ENCODE measurements at regions not wholly inside any gene's neighbourhood (a gene's known extent, or its start where the extent isn't known, plus 50 kb on each side); places are given as distances from the start of the nearest gene placed in this dataset.

- DNase-seq (ENCODE audit: low read depth in 4 of 4, low spot score in 1 of 4), result no peak
These were observed 388.1 kb upstream of the PRICKLE1 start for GRCh38 chr12:42977451-42978230.

DNA sequence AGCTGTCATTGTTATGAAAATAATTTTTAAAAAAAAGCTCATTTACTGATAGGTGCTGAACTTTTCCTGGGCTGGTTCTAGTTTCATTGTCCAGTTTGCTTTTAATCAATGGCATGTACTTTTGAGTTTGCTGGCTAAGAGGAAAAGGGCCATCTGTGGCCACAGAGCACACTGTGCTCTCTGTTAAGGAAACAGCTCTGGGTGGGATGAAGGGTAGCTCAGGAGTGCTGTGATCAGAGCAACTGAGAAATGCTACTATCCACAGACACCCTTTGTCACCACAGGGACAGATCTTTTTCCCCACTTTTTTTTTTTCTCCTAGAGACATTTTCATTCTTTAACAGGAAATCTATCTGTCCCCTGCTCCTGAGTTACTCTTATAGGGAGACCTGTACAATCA, 387.1 kb upstream of the PRICKLE1 start:
- no peak for DNase-seq (ENCODE audit: low read depth in 4 of 4, low spot score in 1 of 4)

DNA sequence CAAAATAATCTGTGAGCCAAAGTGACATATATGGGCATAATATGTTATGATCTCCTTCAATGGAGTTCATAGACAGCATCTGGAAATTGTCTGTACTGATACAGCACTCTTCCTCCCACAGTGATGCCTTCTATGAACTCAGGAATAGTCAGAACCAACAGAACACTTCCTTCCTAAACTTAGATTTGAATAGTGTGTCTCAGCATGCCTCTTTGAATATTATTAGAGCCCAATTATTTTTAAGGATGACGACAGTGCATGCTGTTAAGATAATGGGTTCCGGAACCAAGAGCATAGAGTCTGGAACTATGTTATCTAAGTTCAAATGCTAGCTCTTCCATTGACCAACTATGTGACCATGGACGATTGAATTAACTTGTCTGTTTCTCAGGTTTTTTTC, 386.6 kb upstream of the PRICKLE1 start:
- no peak for DNase-seq (ENCODE audit: low read depth in 4 of 4, low spot score in 1 of 4)

- DNase-seq (ENCODE audit: low read depth in 4 of 4, low spot score in 1 of 4), result no peak
These were observed 379.8 kb upstream of the PRICKLE1 start for GRCh38 chr12:42969355-42969754.

DNA sequence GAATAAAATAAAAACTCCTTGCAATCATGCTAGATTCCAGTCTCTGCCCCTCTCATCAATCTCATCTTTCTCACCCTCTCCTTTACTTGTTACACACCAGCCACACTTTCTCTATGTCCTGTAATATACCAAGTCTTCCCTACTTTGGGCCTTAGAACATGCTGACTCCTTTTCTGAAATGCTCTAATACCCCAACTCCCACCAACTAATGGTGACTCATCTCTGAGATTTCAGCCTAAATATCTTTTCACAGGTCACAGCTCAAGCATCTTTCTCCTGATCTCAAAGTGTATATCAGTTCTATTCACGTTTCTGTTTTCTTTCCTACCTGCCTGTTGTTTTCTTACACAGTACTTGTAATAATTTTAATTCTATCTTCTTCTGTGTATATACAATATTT, 378.9 kb upstream of the PRICKLE1 start:
- no peak for DNase-seq (ENCODE audit: low read depth in 4 of 4, low spot score in 1 of 4)

- DNase-seq (ENCODE audit: low read depth in 4 of 4, low spot score in 1 of 4), result no peak
These were observed 378.3 kb upstream of the PRICKLE1 start for GRCh38 chr12:42967850-42968249.

- no peak for DNase-seq (ENCODE audit: low read depth in 4 of 4, low spot score in 1 of 4)
These were observed 374.4 kb upstream of the PRICKLE1 start for GRCh38 chr12:42963988-42964387.

GRCh38 chr12:42962384-42962783, 372.8 kb upstream of the PRICKLE1 start:
- DNase-seq (ENCODE audit: low read depth in 4 of 4, low spot score in 1 of 4), result no peak

GRCh38 chr12:42961395-42961794, 371.8 kb upstream of the PRICKLE1 start:
- no peak for DNase-seq (ENCODE audit: low read depth in 4 of 4, low spot score in 1 of 4)

DNA sequence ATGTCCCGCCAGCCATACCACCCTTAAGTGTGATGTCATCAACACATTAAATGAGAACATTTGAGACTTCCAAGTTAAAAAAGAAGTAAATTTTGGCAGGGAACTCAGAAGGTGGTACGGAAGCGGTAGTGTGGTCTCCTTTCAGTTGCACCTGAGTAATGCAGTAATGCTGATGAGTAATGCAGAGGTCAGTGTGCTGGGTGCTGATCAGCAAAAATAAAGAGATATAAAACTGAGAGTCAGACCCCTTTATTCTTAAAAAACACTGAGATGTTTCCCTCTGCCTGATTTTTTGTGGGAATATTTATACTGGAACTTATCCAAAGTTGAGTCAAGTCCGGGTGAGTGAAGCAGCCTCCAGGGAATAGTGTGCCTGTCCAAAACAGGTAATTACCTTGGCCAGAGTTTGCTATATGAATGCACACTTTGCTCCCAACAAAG, 370.6 kb upstream of the PRICKLE1 start:
- DNase-seq (ENCODE audit: low read depth in 4 of 4, low spot score in 1 of 4), result no peak

DNA sequence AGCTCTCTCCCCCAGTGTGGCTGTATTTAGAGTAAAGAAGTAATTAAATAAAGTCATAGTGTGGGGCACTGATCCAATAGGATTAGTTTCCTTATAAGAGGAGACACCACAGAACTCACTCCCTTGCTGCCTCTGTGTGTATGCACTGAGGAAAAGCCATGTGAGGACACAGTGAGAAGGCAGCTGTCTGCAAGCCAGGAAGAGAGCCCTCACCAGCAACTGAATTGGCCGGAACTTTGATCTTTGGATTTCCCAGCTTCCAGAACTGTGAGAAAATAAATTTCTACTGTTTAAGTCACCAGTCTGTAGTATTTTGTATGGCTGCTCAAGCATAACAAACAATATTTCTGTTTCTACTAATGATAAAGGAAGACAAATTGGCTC, 368.7 kb upstream of the PRICKLE1 start:
- DNase-seq (ENCODE audit: low read depth in 4 of 4, low spot score in 1 of 4), result no peak

GRCh38 chr12:42957561-42958290, 368.2 kb upstream of the PRICKLE1 start:
- DNase-seq (ENCODE audit: low read depth in 4 of 4, low spot score in 1 of 4), result no peak

DNA sequence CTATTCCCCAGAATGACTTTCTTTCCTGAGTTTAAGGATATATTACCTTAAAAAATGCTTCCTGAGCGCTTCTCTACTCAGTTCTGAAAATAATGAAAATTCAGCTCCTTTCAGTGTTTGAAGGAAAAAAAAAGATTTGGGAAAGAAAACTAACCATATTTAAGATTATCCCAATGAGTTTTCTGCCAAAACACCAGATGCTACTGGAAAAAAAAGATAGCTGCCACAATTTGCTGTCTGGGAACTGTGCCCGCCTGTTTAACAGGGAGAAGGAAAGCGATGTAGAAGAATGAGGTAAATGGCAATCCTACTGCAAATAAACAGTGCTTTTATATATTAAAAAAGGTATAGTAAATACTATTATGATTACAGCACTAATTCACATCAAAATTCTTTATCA, 367.6 kb upstream of the PRICKLE1 start:
- DNase-seq (ENCODE audit: low read depth in 4 of 4, low spot score in 1 of 4), result no peak

GRCh38 chr12:42953021-42953420, 363.5 kb upstream of the PRICKLE1 start:
- no peak for DNase-seq (ENCODE audit: low read depth in 4 of 4, low spot score in 1 of 4)

DNA sequence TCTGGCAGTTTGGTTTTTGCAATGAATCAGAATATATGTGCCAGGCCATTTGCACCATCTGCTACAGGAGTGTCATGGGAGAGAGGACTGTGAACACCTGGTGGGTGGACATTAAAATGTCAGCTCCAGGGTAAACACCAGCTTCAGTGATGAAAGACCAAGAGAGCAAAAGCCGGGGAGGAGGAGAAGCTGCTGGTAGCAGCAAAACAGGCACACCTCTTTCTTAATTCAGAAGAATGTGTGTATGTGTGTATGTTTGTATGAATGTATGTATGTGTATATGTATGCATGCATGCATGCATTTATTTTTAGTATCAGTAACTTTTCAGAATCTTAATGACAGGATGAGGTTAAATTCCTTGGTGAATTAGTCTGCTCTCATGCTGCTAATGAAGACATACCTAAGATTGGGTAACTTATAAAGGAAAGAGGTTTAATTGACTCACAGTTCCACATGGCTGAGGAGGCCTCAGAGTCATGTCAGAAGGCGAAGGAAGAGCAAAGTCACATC, 357.4 kb upstream of the PRICKLE1 start:
- DNase-seq (ENCODE audit: low read depth in 4 of 4, low spot score in 1 of 4), result no peak

- DNase-seq (ENCODE audit: low read depth in 4 of 4, low spot score in 1 of 4), result no peak
These were observed 356.4 kb upstream of the PRICKLE1 start for GRCh38 chr12:42945927-42946326.

DNA sequence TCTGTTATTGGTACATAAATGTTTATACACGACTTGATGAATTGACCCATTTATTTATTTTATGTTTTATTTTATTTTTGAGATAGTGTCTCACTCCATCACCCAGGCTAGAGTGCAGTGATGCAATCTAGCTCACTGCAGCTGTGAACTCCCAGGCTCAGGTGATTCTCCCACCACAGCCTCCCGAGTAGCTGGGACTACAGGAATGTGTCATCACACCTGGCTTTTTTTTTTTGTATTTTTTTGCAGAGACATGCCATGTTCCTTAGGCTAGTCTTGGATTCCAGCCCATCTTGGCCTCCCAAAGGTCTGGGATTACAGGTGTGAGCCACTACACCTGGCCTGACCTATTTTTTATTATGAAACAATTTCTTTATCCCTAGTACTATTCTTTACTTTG, 355.0 kb upstream of the PRICKLE1 start:
- no peak for DNase-seq (ENCODE audit: low read depth in 4 of 4, low spot score in 1 of 4)

- DNase-seq (ENCODE audit: low read depth in 4 of 4, low spot score in 1 of 4), result no peak
These were observed 347.4 kb upstream of the PRICKLE1 start for GRCh38 chr12:42936991-42937390.

GRCh38 chr12:42936260-42936659, 346.7 kb upstream of the PRICKLE1 start:
- DNase-seq (ENCODE audit: low read depth in 4 of 4, low spot score in 1 of 4), result no peak

DNA sequence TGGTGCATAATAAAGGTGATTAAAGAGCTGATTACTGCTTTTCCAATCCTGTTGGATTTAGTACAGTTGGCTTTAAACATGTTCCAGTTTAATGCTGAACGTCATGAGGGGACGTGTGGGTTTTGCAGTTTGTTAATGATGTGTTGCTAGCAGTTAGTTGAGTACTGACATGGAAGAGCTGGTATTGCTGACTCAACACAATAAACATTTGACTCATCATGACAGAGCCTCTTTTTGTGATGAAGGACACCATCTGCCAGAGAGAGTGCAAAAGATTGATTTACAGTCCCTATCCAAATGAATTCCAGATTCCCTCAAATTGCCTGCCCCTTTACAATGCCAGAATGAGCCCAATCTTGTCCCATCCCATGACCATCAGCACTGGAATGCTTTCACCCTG, 346.2 kb upstream of the PRICKLE1 start:
- no peak for DNase-seq (ENCODE audit: low read depth in 4 of 4, low spot score in 1 of 4)

- DNase-seq (ENCODE audit: low read depth in 4 of 4, low spot score in 1 of 4), result no peak
These were observed 345.5 kb upstream of the PRICKLE1 start for GRCh38 chr12:42935090-42935489.

GRCh38 chr12:42933461-42934081, 344.0 kb upstream of the PRICKLE1 start:
- no peak for DNase-seq (ENCODE audit: low read depth in 4 of 4, low spot score in 1 of 4)

All from stimulated activated CD4-positive, alpha-beta T cell treated with anti-CD3 and anti-CD28 coated beads, Interleukin-1b, Interleukin-23, amount 100 ng/mL, for 24 hours (primary cell).